Calu3 (cell line): ENCODE measurements at regions not wholly inside any gene's neighbourhood (a gene's known extent, or its start where the extent isn't known, plus 50 kb on each side); places are given as distances from the start of the nearest gene placed in this dataset.

Experiments used
- BruUV-seq: library from RNA; stranded (reverse); fragments of 400-500 nt; replicated peaks from 2 replicates; lab custom pipeline; 2021; lab: Mats Ljungman, UMichigan
- CTCF ChIA-PET: fragments of 300-600 bp; sonication (Branson Sonifier 250); formaldehyde crosslinking; loops from one replicate; lab custom pipeline; 2022; ENCODE audit warnings: antibody characterized with exemption; lab: Charles Lee
- DNase-seq: peaks from one replicate; pipeline ENCODE4 v3.0.0; 2022
- H3K27ac Mint-ChIP-seq: one replicate; pipeline ENCODE4 v1.8.0; 2022; ENCODE audit warnings: mixed read lengths; ENCODE audit not compliant: unreplicated experiment
- H3K27me3 Mint-ChIP-seq: one replicate; pipeline ENCODE4 v1.8.0; 2022; ENCODE audit warnings: mixed read lengths; ENCODE audit not compliant: unreplicated experiment
- H3K36me3 Mint-ChIP-seq: one replicate; pipeline ENCODE4 v1.8.0; 2022; ENCODE audit warnings: mild to moderate bottlenecking, moderate library complexity, mixed read lengths; ENCODE audit not compliant: insufficient read depth, unreplicated experiment
- H3K4me1 Mint-ChIP-seq: one replicate; pipeline ENCODE4 v1.8.0; 2022; ENCODE audit warnings: mild to moderate bottlenecking, low read depth, mixed read lengths; ENCODE audit not compliant: unreplicated experiment
- H3K4me3 Mint-ChIP-seq: one replicate; pipeline ENCODE4 v1.8.0; 2022; ENCODE audit warnings: mild to moderate bottlenecking, low read depth, moderate library complexity, mixed read lengths; ENCODE audit not compliant: unreplicated experiment
- H3K9me3 Mint-ChIP-seq: one replicate; pipeline ENCODE4 v1.8.0; 2022; ENCODE audit warnings: low read depth, mixed read lengths; ENCODE audit not compliant: unreplicated experiment
- CTCF ChIP-seq: fragments of 200-600 bp; IDR thresholded peaks from one replicate; pipeline ENCODE4 v1.8.0; 2022; ENCODE audit warnings: antibody characterized with exemption; ENCODE audit not compliant: unreplicated experiment
- intact Hi-C: fragments of 100-400 bp; cut with micrococcal nuclease; formaldehyde crosslinking; loops from one replicate; pipeline ENCODE4 v1.10.0; 2022; ENCODE audit not compliant: unreplicated experiment

DNA sequence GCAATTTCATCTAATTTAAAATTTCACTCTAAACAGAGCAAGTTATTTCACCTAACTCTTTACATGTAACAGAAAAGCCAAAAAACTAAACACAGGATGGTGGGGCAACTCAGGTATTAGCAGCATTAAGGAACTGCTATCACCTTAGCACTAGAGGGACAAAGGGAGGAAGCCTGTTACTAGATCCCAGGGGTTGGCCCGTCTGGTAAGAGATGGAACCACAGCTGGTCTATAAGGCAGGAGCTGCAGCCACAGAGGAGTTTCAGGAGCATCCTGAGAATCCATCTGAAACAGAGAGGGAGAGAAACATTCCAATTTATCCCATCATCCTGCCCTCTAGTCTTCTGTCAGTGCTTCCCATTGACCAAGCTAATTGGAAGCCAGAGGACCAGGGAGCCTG lies 300.3 kb downstream of the MRPS30 start:
- no peaks in the 10 kb centered on the region for H3K27me3 Mint-ChIP-seq
- no peak for TF ChIP-seq CTCF
- CTCF ChIA-PET, result no interaction called here
- no peaks in the 10 kb centered on the region for H3K36me3 Mint-ChIP-seq
- H3K4me1 Mint-ChIP-seq, result no peaks in the 10 kb centered on the region
- intact Hi-C loops, result no loop called here
- peaks cover 5% of the 10 kb centered on the region for H3K9me3 Mint-ChIP-seq
- no peak overlapping the region for H3K27ac Mint-ChIP-seq
- BruUV-seq, result no TSS peak
- no peak for DNase-seq
- H3K4me3 Mint-ChIP-seq, result no peak overlapping the region

GRCh38 chr5:45109636-45110035 lies 300.9 kb downstream of the MRPS30 start:
- BruUV-seq, result no TSS peak
- CTCF ChIA-PET, result no interaction called here

DNA sequence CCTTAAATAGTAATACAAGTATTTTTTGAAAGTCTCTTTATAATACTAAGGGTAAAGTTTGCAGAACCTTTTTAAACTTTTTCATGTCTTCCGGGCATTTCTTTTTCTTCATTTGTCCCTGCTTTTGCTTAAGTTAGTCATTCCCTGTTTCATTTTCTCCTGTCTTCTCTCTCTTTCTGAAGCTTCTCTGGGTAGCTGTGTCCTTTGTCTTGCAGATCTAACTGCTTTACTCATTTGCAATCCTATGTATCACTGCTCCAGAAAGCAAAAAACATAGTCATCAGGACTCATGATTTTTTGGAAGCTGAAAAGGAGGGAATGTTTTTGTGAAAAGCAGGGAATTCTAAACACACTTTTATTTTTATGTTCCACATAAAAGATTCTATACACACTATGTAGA lies 301.7 kb downstream of the MRPS30 start:
- H3K27ac Mint-ChIP-seq, result no peak overlapping the region
- no peaks in the 10 kb centered on the region for H3K27me3 Mint-ChIP-seq
- CTCF ChIA-PET, result no interaction called here
- no peaks in the 10 kb centered on the region for H3K36me3 Mint-ChIP-seq
- DNase-seq, result no peak
- BruUV-seq, result no TSS peak
- no peak overlapping the region for H3K4me3 Mint-ChIP-seq
- H3K4me1 Mint-ChIP-seq, result no peaks in the 10 kb centered on the region
- no peak for TF ChIP-seq CTCF
- intact Hi-C loops, result no loop called here
- H3K9me3 Mint-ChIP-seq, result peaks cover 3% of the 10 kb centered on the region

More at GRCh38 chr5:45109636-45110035, 300.9 kb downstream of the MRPS30 start:
- H3K4me1 Mint-ChIP-seq, result no peaks in the 10 kb centered on the region
- peaks cover 7% of the 10 kb centered on the region for H3K9me3 Mint-ChIP-seq
- H3K27me3 Mint-ChIP-seq, result no peaks in the 10 kb centered on the region
- intact Hi-C loops, result no loop called here
- DNase-seq, result no peak
- H3K36me3 Mint-ChIP-seq, result no peaks in the 10 kb centered on the region
- H3K4me3 Mint-ChIP-seq, result no peak overlapping the region
- no peak overlapping the region for H3K27ac Mint-ChIP-seq
- no peak for TF ChIP-seq CTCF

- peaks cover 4% of the 10 kb centered on the region for H3K9me3 Mint-ChIP-seq
- no peak for DNase-seq
- TF ChIP-seq CTCF, result no peak
- no peak overlapping the region for H3K4me3 Mint-ChIP-seq
- H3K4me1 Mint-ChIP-seq, result no peaks in the 10 kb centered on the region
- H3K27ac Mint-ChIP-seq, result no peak overlapping the region
- intact Hi-C loops, result no loop called here
- H3K36me3 Mint-ChIP-seq, result no peaks in the 10 kb centered on the region
- CTCF ChIA-PET, result no interaction called here
- no TSS peak for BruUV-seq
- H3K27me3 Mint-ChIP-seq, result no peaks in the 10 kb centered on the region
Observed at GRCh38 chr5:45113726-45114125, 305.0 kb downstream of the MRPS30 start.
